ENCODE measurements at regions not wholly inside any gene's neighbourhood (a gene's known extent, or its start where the extent isn't known, plus 50 kb on each side); places are given as distances from the start of the nearest gene placed in this dataset.

DNA sequence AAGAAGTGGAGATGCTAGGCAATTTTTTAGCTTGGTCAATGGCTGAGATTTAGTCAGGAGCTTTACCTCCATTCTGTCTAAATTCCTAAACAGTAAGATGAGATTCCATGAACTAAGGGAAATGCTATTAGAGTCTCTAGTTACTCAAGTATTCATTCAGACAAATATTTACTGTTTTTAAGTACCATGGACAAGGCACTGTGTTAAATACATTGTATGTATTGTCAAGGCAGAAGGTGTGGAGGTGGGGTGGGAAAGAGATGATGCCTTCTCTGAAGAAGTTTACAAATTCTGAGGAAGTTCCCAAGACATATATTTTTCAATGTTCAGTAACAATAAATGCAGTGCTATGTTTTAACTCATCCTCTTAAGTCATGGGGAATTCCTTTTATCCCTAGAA lies 459.9 kb upstream of the NMUR2 start:
- no peak for DNase-seq (ENCODE audit: low spot score in 2 of 2)
- intact Hi-C loops (cut with DNase I; ENCODE audit: low total_unique reads) = no loop called here
- no peak overlapping the region for H3K4me3 ChIP-seq (ENCODE audit: low read depth, poor library complexity, severe bottlenecking)
- TF ChIP-seq POLR2A (IDR thresholded peaks at IDR 0.05) (no peak), CTCF (IDR thresholded peaks at IDR 0.05) (no peak)

- intact Hi-C loops (cut with DNase I; ENCODE audit: low total_unique reads) = no loop called here
- H3K4me3 ChIP-seq (ENCODE audit: low read depth, poor library complexity, severe bottlenecking) = no peak overlapping the region
- TF ChIP-seq CTCF (IDR thresholded peaks at IDR 0.05) = no peak
- WGBS, 2 donors = 87 to 90% methylated on average over 4 of the region's 4 CpGs
- DNase-seq (ENCODE audit: low spot score in 2 of 2) = no peak
Observed at GRCh38 chr5:152869971-152870370, 464.9 kb upstream of the NMUR2 start.

- 59 to 67% methylated on average over 2 of the region's 2 CpGs for WGBS, 2 donors
- H3K4me3 ChIP-seq (ENCODE audit: low read depth, poor library complexity, severe bottlenecking) = no peak overlapping the region
- intact Hi-C loops (cut with DNase I; ENCODE audit: low total_unique reads) = no loop called here
- DNase-seq (ENCODE audit: low spot score in 2 of 2) = no peak
- no peak for TF ChIP-seq CTCF (IDR thresholded peaks at IDR 0.05)
Observed at GRCh38 chr5:152882621-152883020, 477.5 kb upstream of the NMUR2 start.

GRCh38 chr5:152883066-152883775 lies 478.1 kb upstream of the NMUR2 start:
- 47 to 49% methylated on average over 3 of the region's 3 CpGs for WGBS, 2 donors
- H3K4me3 ChIP-seq (ENCODE audit: low read depth, poor library complexity, severe bottlenecking) = no peak overlapping the region
- intact Hi-C loops (cut with DNase I; ENCODE audit: low total_unique reads) = no loop called here
- TF ChIP-seq CTCF (IDR thresholded peaks at IDR 0.05) (no peak), POLR2A (IDR thresholded peaks at IDR 0.05) (no peak)
- no peak for DNase-seq (ENCODE audit: low spot score in 2 of 2)

- no peak for DNase-seq (ENCODE audit: low spot score in 2 of 2)
- intact Hi-C loops (cut with DNase I; ENCODE audit: low total_unique reads) = no loop called here
- H3K4me3 ChIP-seq (ENCODE audit: low read depth, poor library complexity, severe bottlenecking) = no peak overlapping the region
- no peak for TF ChIP-seq POLR2A (IDR thresholded peaks at IDR 0.05)
- no peak for TF ChIP-seq CTCF (IDR thresholded peaks at IDR 0.05)
Observed at GRCh38 chr5:152884006-152884405, 478.9 kb upstream of the NMUR2 start.

- no peak overlapping the region for H3K4me3 ChIP-seq (ENCODE audit: low read depth, poor library complexity, severe bottlenecking)
- intact Hi-C loops (cut with DNase I; ENCODE audit: low total_unique reads) = no loop called here
- 60 to 68% methylated on average over 2 of the region's 2 CpGs for WGBS, 2 donors
- DNase-seq (ENCODE audit: low spot score in 2 of 2) = no peak
- no peak for TF ChIP-seq CTCF (IDR thresholded peaks at IDR 0.05)
Observed at GRCh38 chr5:152900332-152900731, 495.3 kb upstream of the NMUR2 start.

Data from lower leg skin (tissue), 4 donors.